Cardiac muscle cell (in vitro differentiated cells and primary cell): ENCODE measurements at regions not wholly inside any gene's neighbourhood (a gene's known extent, or its start where the extent isn't known, plus 50 kb on each side); places are given as distances from the start of the nearest gene placed in this dataset.

Experiments used
- DNase-seq, 2 donors: peaks; one replicate each; pipeline versions ENCODE4 v3.0.0 to v3.0.0-alpha.2; 2010 to 2017; ENCODE audit warnings: low read depth in 1 of 2, low spot score in 1 of 2
- H3K27ac ChIP-seq: fragments of 200-600 bp; sonication (generic); 2 replicates; pipeline ENCODE4 v1.5.1; 2016
- H3K27me3 ChIP-seq: fragments of 200-600 bp; sonication (generic); 2 replicates; pipeline ENCODE4 v1.6.0; 2016; ENCODE audit warnings: control low read depth
- H3K36me3 ChIP-seq: fragments of 200-600 bp; sonication (generic); 2 replicates; pipeline ENCODE4 v1.5.1; 2016; ENCODE audit warnings: control low read depth
- H3K4me1 ChIP-seq: fragments of 200-600 bp; sonication (generic); 2 replicates; pipeline ENCODE4 v1.8.1; 2017; ENCODE audit warnings: low read depth, mild to moderate bottlenecking, mixed run types
- H3K4me3 ChIP-seq: fragments of 200-600 bp; sonication (generic); 2 replicates; pipeline ENCODE4 v1.5.1; 2016; ENCODE audit warnings: mild to moderate bottlenecking
- H3K9me3 ChIP-seq: fragments of 200-600 bp; sonication (generic); 2 replicates; pipeline ENCODE4 v1.5.1; 2017; ENCODE audit warnings: low read depth, mild to moderate bottlenecking, control low read depth
- CTCF ChIP-seq: IDR thresholded peaks from 2 replicates; pipeline ENCODE4 v1.5.1; 2012; ENCODE audit warnings: low read depth, mild to moderate bottlenecking, low read length

GRCh38 chr1:13947658-13948057 is 247.7 kb downstream of the PRDM2 start:
- Histone ChIP-seq H3K9me3 (no peaks in the 10 kb centered on the region), H3K27me3 (no peaks in the 10 kb centered on the region), H3K4me3 (no peak overlapping the region), H3K4me1 (no peaks in the 10 kb centered on the region), H3K27ac (no peak overlapping the region), H3K36me3 (no peaks in the 10 kb centered on the region)
- DNase-seq, result no peak
- TF ChIP-seq CTCF, result no peak

- Histone ChIP-seq H3K4me3 (no peak overlapping the region), H3K27ac (no peak overlapping the region), H3K9me3 (no peaks in the 10 kb centered on the region), H3K36me3 (no peaks in the 10 kb centered on the region), H3K27me3 (no peaks in the 10 kb centered on the region), H3K4me1 (no peaks in the 10 kb centered on the region)
- no peak for TF ChIP-seq CTCF
- no peak for DNase-seq
Observed at GRCh38 chr1:13948396-13948795, 248.4 kb downstream of the PRDM2 start.

GRCh38 chr1:13948888-13949391 is 249.0 kb downstream of the PRDM2 start:
- H3K4me3 ChIP-seq, result no peak overlapping the region
- no peaks in the 10 kb centered on the region for H3K36me3 ChIP-seq
- H3K9me3 ChIP-seq, result no peaks in the 10 kb centered on the region
- no peak for TF ChIP-seq CTCF
- H3K4me1 ChIP-seq, result no peaks in the 10 kb centered on the region
- peak in 1 of 2 donors; percentile 78 for DNase-seq
- no peaks in the 10 kb centered on the region for H3K27me3 ChIP-seq
- H3K27ac ChIP-seq, result no peak overlapping the region

- Histone ChIP-seq H3K4me3 (no peak overlapping the region), H3K27ac (no peak overlapping the region), H3K4me1 (no peaks in the 10 kb centered on the region), H3K36me3 (no peaks in the 10 kb centered on the region), H3K9me3 (no peaks in the 10 kb centered on the region), H3K27me3 (no peaks in the 10 kb centered on the region)
- no peak for TF ChIP-seq CTCF
- no peak for DNase-seq
Observed at GRCh38 chr1:13949546-13949945, 249.6 kb downstream of the PRDM2 start.

- H3K4me1 ChIP-seq, result no peaks in the 10 kb centered on the region
- no peaks in the 10 kb centered on the region for H3K9me3 ChIP-seq
- peak; percentile 32 for TF ChIP-seq CTCF
- peak in 1 of 2 donors; percentile 6 for DNase-seq
- H3K27me3 ChIP-seq, result no peaks in the 10 kb centered on the region
- no peaks in the 10 kb centered on the region for H3K36me3 ChIP-seq
- no peak overlapping the region for H3K27ac ChIP-seq
- H3K4me3 ChIP-seq, result no peak overlapping the region
Observed at GRCh38 chr1:13950637-13951036, 250.6 kb downstream of the PRDM2 start.
